Brain microvascular endothelial cell (primary cell): ENCODE measurements at regions not wholly inside any gene's neighbourhood (a gene's known extent, or its start where the extent isn't known, plus 50 kb on each side); places are given as distances from the start of the nearest gene placed in this dataset.

Experiments
- DNase-seq: peaks from one replicate; pipeline ENCODE4 v3.0.0-alpha.2; 2020
- H3K27ac ChIP-seq: fragments of 250-450 bp; sonication (Bioruptor Pico); 2 replicates; pipeline ENCODE4 v1.5.1; 2020; ENCODE audit warnings: mild to moderate bottlenecking, moderate library complexity
- H3K27me3 ChIP-seq: fragments of 250-450 bp; sonication (Bioruptor Pico); replicated peaks from 2 replicates; pipeline ENCODE4 v1.5.1; 2020; ENCODE audit warnings: mild to moderate bottlenecking
- H3K36me3 ChIP-seq: fragments of 250-450 bp; sonication (Bioruptor Pico); replicated peaks from 2 replicates; pipeline ENCODE4 v1.5.1; 2020; ENCODE audit warnings: mild to moderate bottlenecking
- H3K4me3 ChIP-seq: 2 replicates; pipeline ENCODE4 v1.5.1; 2011; ENCODE audit warnings: low read depth, mild to moderate bottlenecking, control low read depth, low read length, moderate library complexity
- CTCF ChIP-seq: IDR thresholded peaks from 2 replicates; pipeline ENCODE4 v1.5.1; 2011; ENCODE audit warnings: low read depth, mild to moderate bottlenecking, moderate library complexity, low read length, control low read depth, inconsistent platforms; ENCODE audit errors: missing control alignments
- in situ Hi-C: cut with HindIII; loops from 2 replicates; pipeline ENCODE4 v1.10.0; 2017; ENCODE audit warnings: low sequenced_read_pairs, low pct_ligation_motif_present

GRCh38 chr18:5787936-5788335, 107.4 kb downstream of the TMEM200C start:
- H3K27ac ChIP-seq: no peak overlapping the region
- H3K36me3 ChIP-seq: no peaks in the 10 kb centered on the region
- TF ChIP-seq CTCF: no peak
- in situ Hi-C loops: no loop called here
- H3K4me3 ChIP-seq: no peak overlapping the region
- no peak for DNase-seq
- H3K27me3 ChIP-seq: no peaks in the 10 kb centered on the region

GRCh38 chr18:5779922-5780321, 115.4 kb downstream of the TMEM200C start:
- no peak for DNase-seq
- Histone ChIP-seq H3K27ac (no peak overlapping the region), H3K27me3 (no peaks in the 10 kb centered on the region), H3K4me3 (no peak overlapping the region), H3K36me3 (no peaks in the 10 kb centered on the region)
- in situ Hi-C loops: no loop called here
- no peak for TF ChIP-seq CTCF

GRCh38 chr18:5772306-5773105, 122.8 kb downstream of the TMEM200C start:
- in situ Hi-C loops: no loop called here
- no peak overlapping the region for H3K27ac ChIP-seq
- no peaks in the 10 kb centered on the region for H3K27me3 ChIP-seq
- TF ChIP-seq CTCF: no peak
- H3K36me3 ChIP-seq: no peaks in the 10 kb centered on the region
- DNase-seq: no peak
- H3K4me3 ChIP-seq: no peak overlapping the region

GRCh38 chr18:5771343-5771742, 124.0 kb downstream of the TMEM200C start:
- no peaks in the 10 kb centered on the region for H3K27me3 ChIP-seq
- TF ChIP-seq CTCF: no peak
- DNase-seq: no peak
- H3K36me3 ChIP-seq: no peaks in the 10 kb centered on the region
- no peak overlapping the region for H3K27ac ChIP-seq
- in situ Hi-C loops: no loop called here
- no peak overlapping the region for H3K4me3 ChIP-seq

- no peak for TF ChIP-seq CTCF
- Histone ChIP-seq H3K4me3 (no peak overlapping the region), H3K27me3 (no peaks in the 10 kb centered on the region), H3K36me3 (no peaks in the 10 kb centered on the region), H3K27ac (no peak overlapping the region)
- no peak for DNase-seq
- in situ Hi-C loops: no loop called here
Measured at GRCh38 chr18:5770176-5770575, 125.1 kb downstream of the TMEM200C start.

GRCh38 chr18:5768454-5768853, 126.9 kb downstream of the TMEM200C start:
- Histone ChIP-seq H3K27me3 (no peaks in the 10 kb centered on the region), H3K36me3 (no peaks in the 10 kb centered on the region), H3K27ac (no peak overlapping the region), H3K4me3 (no peak overlapping the region)
- DNase-seq: no peak
- in situ Hi-C loops: no loop called here
- no peak for TF ChIP-seq CTCF
